Tibial artery (tissue), 4 donors: ENCODE measurements at regions not wholly inside any gene's neighbourhood (a gene's known extent, or its start where the extent isn't known, plus 50 kb on each side); places are given as distances from the start of the nearest gene placed in this dataset.
"Not testable (repeated sequence)": the region's sequence is repeated elsewhere in the genome, so short reads cannot be mapped to it uniquely, and the experiment has no call there.

ENCODE experiments used
- DNase-seq, 2 donors: peaks; one replicate each; pipeline ENCODE4 v3.0.0-alpha.2; 2019
- H3K27ac ChIP-seq, 2 donors: fragments of 200-600 bp; sonication (generic) in 1 of 2; 1 replicate in 1 of 2; 2 replicates in 1 of 2; pipeline ENCODE4 v1.5.1; 2018 to 2019; ENCODE audit warnings: mild to moderate bottlenecking in 1 of 2
- H3K27me3 ChIP-seq, 2 donors: fragments of 200-600 bp; sonication (generic) in 1 of 2; one replicate each; pipeline versions ENCODE4 v1.5.1 to v1.6.0; 2016 to 2019
- H3K36me3 ChIP-seq, 3 donors: fragments of 200-600 bp; sonication (generic) in 2 of 3; one replicate each; pipeline ENCODE4 v1.5.1; 2016 to 2019; ENCODE audit warnings: mild to moderate bottlenecking in 2 of 3
- H3K4me1 ChIP-seq, 4 donors: fragments of 200-600 bp; sonication (generic) in 2 of 4; 1 replicate in 3 of 4; 2 replicates in 1 of 4; pipeline ENCODE4 v1.5.1; 2016 to 2019
- H3K4me3 ChIP-seq, 2 donors: fragments of 200-600 bp; sonication (generic) in 1 of 2; 1 replicate in 1 of 2; 2 replicates in 1 of 2; pipeline ENCODE4 v1.5.1; 2018 to 2019; ENCODE audit warnings: mild to moderate bottlenecking in 2 of 2
- H3K9me3 ChIP-seq, 3 donors: fragments of 200-600 bp; sonication (generic) in 1 of 3; one replicate each; pipeline ENCODE4 v1.5.1; 2016 to 2019
- intact Hi-C: fragments of 100-400 bp; cut with DNase I; formaldehyde crosslinking; loops from one replicate; pipeline ENCODE4 v1.15.0; 2023; ENCODE audit warnings: low total_unique reads
- TF ChIP-seq, protein P1 (sequence below), 2 experiments: fragments of 200-600 bp in 1 of 2; fragments of 450-650 bp in 1 of 2; IDR thresholded peaks; one replicate each; pipeline ENCODE4 v1.5.1; 2017 to 2019; ENCODE audit warnings: antibody characterized with exemption in 2 of 2, mild to moderate bottlenecking in 1 of 2, moderate library complexity in 1 of 2

DNA sequence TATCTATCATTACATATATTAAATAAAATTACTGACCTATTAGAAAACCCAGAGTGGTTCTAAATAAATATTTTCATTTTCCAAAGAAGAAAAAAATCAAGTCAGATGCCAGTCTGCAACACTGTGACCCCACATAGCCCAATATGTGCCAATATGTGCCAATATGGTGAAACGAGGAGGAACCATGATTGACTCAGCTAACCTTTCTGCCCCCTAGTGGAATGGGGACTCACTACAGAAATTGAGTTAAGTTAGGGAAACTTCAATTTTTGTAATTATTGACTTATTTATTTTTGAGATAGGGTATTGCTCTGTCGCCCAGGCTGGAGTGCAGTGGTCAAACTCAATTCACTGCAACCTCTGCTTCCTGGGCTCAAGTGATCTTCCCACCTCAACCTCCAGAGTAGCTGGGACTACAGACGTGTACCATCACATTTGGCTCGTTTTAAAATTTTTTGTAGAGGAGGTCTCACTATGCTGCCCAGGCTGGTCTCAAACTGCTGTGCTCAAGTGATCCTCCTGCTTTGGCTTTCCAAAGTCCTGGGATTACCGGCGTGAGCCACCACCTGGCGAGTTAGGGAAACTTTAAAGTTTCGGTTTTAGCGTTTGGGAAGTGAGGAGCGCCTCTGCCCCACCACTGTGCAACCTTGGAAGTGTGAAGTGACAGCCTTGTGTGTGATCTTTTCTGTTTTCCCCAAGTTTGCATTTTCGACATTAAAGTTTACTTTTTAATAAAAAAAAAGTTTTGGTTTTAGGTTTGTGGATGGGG, 116.8 kb upstream of the SHISA3 start:
- Histone ChIP-seq H3K4me1 (peaks cover 0 to 6% (median 0%) of the 10 kb centered on the region in 4 donors), H3K4me3 (no peak overlapping the region), H3K9me3 (no peaks in the 10 kb centered on the region), H3K27me3 (no peaks in the 10 kb centered on the region), H3K36me3 (no peaks in the 10 kb centered on the region), H3K27ac (no peak overlapping the region)
- intact Hi-C loops, result loop anchor here (10.0 kb wide), 1 partner anchor 244 kb away; no protein-coding TSS in a partner anchor
- no peak for DNase-seq
- TF ChIP-seq, protein P1, sequence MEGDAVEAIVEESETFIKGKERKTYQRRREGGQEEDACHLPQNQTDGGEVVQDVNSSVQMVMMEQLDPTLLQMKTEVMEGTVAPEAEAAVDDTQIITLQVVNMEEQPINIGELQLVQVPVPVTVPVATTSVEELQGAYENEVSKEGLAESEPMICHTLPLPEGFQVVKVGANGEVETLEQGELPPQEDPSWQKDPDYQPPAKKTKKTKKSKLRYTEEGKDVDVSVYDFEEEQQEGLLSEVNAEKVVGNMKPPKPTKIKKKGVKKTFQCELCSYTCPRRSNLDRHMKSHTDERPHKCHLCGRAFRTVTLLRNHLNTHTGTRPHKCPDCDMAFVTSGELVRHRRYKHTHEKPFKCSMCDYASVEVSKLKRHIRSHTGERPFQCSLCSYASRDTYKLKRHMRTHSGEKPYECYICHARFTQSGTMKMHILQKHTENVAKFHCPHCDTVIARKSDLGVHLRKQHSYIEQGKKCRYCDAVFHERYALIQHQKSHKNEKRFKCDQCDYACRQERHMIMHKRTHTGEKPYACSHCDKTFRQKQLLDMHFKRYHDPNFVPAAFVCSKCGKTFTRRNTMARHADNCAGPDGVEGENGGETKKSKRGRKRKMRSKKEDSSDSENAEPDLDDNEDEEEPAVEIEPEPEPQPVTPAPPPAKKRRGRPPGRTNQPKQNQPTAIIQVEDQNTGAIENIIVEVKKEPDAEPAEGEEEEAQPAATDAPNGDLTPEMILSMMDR (IDR thresholded peaks at IDR 0.05), result peak; percentile 8 to 25

DNA sequence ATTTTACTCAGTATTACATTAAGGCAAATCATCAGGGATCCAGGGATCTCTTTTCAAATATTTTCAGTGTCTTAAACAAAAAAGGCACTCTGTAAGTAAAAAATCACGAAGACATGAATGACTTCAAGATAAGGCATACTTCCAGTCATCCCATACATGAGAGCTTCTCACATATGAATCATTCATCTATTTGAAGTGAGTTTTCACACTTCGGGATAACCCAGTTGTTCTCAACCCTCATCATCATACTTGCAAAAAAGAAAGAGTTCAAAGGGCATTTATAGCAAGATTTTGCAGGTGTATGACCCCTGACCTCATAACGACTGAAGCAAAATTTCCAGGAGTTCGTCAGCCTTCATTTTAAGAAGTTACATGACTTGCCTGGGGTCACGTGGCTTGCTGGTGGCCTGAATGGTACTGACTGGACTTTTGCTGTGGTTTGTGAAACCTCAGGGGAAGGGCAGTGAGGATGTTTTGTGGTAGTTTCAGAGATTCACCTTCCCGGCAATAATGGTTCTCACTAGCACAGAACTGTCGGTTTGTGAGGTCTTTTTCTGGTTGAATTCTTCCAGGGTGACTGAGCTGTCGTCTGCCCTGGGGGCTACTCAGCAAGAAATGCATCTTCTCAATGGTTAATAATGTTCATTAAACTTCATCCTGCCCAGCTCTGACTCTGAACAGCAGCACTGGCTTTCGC, 115.8 kb upstream of the SHISA3 start:
- TF ChIP-seq, protein P1 (IDR thresholded peaks at IDR 0.05), result no peak
- H3K4me1 ChIP-seq, result peaks cover 0 to 6% (median 0%) of the 10 kb centered on the region in 4 donors
- no peaks in the 10 kb centered on the region for H3K27me3 ChIP-seq
- H3K27ac ChIP-seq, result no peak overlapping the region
- H3K4me3 ChIP-seq, result no peak overlapping the region
- intact Hi-C loops, result loop anchor here (10.0 kb wide), 1 partner anchor 243 kb away; no protein-coding TSS in a partner anchor
- H3K36me3 ChIP-seq, result no peaks in the 10 kb centered on the region
- DNase-seq, result no peak
- H3K9me3 ChIP-seq, result no peaks in the 10 kb centered on the region

DNA sequence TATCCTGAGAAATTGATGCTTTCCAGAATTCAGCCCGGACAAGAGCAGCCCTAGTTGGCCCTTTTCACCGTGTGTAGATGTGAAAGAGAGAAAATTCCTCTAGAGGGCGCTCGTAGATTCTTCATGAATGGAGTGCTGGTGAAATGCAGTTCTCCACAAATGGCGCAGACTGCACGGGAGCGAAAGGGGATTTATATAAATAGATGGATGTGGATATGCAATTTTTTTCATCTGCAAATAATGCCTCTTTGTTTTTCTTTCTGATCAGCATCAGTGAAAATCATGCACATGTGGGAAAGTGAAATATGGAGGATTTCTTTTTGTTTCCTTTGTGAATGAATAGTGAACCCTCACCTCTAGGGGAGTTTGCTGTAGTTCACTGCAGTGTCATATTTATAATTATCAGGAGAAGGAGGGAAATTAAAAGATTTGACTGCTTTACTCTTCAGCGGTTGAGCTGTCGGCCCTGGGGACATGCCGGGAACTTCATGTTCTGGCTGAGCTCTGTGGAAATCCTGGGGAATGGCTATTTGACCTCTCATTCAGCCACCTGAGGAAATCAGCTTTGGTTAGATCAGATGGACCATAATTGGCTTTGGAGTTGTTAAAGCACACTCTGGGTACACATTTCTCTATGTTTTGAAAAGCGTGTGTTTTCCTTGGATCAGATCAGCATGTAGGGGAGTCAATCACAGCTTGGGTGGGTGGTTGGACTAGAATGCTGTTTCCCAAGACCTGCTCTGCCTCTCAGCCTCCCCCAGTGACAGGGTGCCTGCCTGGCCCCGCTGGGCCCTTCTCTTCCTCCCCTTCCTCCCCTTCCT, 115.0 kb upstream of the SHISA3 start:
- intact Hi-C loops, result loop anchor here (10.0 kb wide), 1 partner anchor 243 kb away; no protein-coding TSS in a partner anchor
- peak in 1 of 2 donors; percentile 52 for DNase-seq
- Histone ChIP-seq H3K4me1 (peaks cover 0 to 6% (median 0%) of the 10 kb centered on the region in 4 donors), H3K4me3 (no peak overlapping the region), H3K27ac (no peak overlapping the region), H3K36me3 (no peaks in the 10 kb centered on the region), H3K27me3 (no peaks in the 10 kb centered on the region), H3K9me3 (no peaks in the 10 kb centered on the region)
- TF ChIP-seq, protein P1 (IDR thresholded peaks at IDR 0.05), result peak; percentile 54 to 56

DNA sequence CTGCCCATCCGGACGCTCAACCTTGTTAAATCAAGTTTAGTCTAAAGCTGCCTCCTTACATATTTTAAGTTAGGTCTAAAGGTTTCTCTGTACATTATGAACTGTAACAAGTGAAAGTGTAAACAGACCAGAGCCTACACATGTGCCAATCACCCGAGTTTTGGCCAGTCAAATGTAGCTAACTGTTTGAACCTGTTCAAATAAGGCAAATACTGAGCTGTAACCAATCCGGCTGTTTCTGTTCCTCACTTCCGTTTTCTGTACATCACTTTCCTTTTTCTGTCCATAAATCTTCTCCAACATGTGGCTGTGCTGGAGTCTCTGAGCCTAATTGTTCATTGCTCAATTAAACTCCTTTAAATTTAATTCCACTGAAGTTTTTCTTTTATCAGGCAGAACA, 113.3 kb upstream of the SHISA3 start:
- intact Hi-C loops, result loop anchor here (10.0 kb wide), 1 partner anchor 241 kb away; no protein-coding TSS in a partner anchor
- Histone ChIP-seq H3K4me3 (no peak overlapping the region), H3K27me3 (no peaks in the 10 kb centered on the region), H3K36me3 (no peaks in the 10 kb centered on the region), H3K4me1 (peaks cover 0 to 6% (median 0%) of the 10 kb centered on the region in 4 donors), H3K9me3 (no peaks in the 10 kb centered on the region), H3K27ac (no peak overlapping the region)
- TF ChIP-seq, protein P1 (IDR thresholded peaks at IDR 0.05), result no peak
- no peak for DNase-seq

DNA sequence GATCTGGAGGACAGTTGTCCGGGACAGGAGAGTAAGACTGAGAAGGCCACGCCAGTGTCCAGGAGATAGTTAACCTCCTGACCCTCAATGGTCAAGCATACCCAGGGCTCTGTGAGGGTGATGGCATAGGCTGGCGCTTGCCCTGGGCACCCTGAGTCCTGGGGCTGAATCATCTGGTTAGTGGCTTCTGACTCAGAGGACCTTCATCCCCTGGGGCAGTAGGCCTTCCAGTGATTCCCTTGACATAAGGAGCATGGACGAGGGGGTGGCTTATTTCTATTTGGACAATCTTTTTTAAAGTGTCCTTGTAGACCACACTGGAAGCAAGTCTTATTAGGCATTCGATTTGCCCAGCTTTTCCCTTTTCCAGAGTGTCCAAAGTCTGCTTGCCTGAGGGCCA, 108.4 kb upstream of the SHISA3 start:
- not testable (repeated sequence) for H3K4me1 ChIP-seq, DNase-seq, H3K27ac ChIP-seq, H3K4me3 ChIP-seq, H3K36me3 ChIP-seq, H3K27me3 ChIP-seq, H3K9me3 ChIP-seq
- intact Hi-C loops, result loop anchor here (10.0 kb wide), 1 partner anchor 236 kb away; no protein-coding TSS in a partner anchor

DNA sequence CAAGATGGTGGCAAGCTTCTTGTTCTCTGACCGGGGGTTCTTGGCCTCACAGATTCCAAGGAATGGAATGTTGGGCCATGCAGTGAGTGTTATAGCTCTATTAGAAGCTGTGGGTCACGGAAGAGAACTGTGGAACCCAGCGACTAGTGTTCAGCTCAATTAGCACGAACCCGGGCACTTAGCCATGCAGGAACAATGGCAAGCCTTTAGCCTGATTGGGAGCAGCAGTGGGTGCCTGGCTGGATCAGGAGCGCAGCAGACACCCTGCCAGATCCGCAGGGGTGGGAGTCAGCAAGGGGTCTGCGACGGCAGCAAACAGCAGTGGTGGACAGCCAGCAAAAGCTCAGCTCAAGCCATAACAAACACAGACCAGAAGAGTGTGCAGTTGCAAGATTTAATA, 105.1 kb upstream of the SHISA3 start:
- H3K27me3 ChIP-seq, H3K4me1 ChIP-seq, DNase-seq, H3K4me3 ChIP-seq, intact Hi-C loops, H3K27ac ChIP-seq, H3K36me3 ChIP-seq, H3K9me3 ChIP-seq: not testable (repeated sequence)
